GM19035 (cell line): ENCODE measurements at regions not wholly inside any gene's neighbourhood (a gene's known extent, or its start where the extent isn't known, plus 50 kb on each side); places are given as distances from the start of the nearest gene placed in this dataset.

Source experiments
- ATAC-seq: cut with Tn5 transposase; IDR thresholded peaks from one replicate; pipeline ENCODE4 v1.9.1; 2021; ENCODE audit not compliant: unreplicated experiment

DNA sequence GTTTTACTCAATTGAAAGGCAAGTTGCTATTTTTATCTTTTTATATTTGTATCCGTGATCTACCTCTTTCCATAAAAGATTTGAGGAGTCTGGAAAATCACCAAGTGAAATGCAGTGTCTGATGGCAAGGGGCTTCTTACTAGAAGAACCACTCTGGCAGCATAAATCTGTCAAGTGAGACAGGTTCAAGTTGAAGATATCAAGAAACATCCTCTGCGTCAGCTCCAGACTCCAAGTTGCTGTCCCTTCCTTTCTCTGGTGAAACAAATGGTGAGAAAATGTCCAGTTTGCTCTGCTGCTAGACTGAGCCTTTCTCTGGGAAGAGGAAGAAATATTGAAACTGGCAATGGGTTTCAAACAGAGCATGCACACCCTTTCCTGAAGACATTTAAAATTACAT lies 411.2 kb downstream of the PLPP3 start:
- ATAC-seq, result no peak

DNA sequence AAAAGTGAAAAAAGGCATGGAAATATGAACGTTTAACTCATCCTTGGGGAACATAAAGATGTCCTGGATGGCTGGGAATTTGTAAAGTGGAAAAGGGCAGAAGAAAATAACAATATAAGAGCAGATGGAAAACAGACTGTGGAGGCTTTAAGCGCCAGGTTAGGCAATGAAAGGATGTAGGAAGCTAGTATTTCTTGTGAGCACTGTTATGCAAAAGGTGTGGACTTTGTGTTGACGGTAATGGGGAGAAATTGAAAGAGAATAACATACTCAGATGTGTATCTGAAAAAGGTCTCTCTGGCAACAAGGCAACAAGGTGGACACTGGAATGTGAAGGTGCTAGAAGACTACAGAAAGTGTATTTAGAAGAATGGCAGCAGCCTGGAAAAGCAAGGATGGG lies 411.8 kb downstream of the PLPP3 start:
- ATAC-seq, result no peak

DNA sequence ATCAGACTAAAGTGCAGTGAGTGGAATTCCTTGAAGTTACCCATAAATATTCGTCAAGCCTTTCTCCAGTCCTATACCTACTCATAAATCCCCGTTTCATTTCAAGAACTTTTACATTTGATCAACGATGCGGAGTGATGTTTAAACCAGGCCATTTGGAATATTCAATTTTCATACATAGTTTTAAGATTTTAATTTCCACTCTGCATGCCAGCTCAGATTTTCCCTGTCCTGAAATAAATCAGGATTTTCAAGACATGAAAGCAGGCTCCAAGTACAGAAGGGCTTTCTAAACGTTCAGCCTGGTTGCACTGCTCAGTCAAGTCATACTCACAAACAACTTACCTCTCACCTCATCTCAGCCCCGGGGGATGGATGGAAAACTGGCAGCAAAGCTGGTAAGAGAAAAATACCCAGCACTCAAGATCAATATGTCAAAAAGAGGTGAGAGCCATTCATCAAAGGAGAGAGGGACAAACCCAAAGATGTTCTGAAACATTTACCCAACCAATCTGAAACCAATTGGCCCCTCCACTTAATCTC lies 418.5 kb downstream of the PLPP3 start:
- ATAC-seq, result no peak

DNA sequence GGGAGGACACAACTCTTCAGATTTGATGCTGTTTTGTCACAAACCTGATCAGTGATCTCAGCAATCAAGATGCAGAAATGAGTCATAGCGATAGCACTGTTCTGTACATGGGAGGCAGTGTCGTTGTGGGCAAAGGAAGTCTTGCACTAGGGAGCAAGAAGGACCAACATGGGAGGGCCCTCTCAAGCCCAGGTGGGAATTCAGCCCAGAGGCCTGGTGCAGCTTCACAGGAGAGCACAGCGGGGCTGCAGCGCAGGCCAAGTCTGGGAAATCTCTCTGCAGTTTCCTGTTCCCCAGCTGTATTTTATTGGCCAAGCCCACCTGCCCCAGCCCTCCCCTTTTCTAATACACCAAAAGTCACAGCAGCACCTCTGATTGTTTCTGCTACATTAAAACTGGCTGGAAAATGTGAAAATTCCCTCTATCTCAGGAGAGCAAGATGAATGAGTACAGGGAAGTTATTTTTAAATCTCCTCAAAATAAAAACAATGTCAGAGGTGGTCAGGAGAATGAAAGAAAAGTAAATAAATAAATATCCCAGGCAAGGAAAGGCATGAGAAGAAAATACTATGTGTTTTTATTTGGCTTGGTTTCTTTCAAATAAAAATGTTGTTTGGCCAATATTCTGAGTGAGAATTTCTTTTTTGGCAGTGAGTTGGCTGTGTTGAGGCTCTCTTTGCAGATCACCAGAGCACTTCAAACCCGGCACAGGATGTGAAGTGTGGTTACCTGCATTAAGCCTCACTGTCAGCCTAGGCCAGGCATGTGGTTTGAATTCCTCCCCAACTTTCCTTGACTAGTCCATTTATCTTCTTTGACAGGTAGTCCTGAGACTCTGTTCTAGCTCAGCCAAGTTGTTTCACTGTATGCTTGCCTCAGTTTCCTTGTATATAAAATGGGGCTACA lies 422.1 kb downstream of the PLPP3 start:
- ATAC-seq, result no peak

DNA sequence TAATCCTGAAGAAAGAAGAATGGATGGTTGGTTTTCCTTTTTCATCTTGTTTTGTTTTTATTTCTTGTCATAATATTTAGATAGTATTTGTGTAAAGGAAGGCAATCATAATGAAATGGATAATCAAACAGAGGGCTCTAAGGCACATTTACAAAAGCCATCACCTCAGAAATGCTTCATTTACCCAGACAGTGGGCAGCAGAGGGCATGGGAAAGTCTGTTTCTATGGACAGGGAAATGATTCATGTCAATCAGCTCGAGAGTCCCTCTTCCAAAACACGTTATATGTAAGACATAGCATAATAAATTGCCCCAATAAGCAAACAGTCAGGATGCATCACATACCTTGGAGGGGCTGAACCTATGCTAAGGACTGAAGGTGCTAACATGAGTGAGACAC lies 426.1 kb downstream of the PLPP3 start:
- no peak for ATAC-seq

DNA sequence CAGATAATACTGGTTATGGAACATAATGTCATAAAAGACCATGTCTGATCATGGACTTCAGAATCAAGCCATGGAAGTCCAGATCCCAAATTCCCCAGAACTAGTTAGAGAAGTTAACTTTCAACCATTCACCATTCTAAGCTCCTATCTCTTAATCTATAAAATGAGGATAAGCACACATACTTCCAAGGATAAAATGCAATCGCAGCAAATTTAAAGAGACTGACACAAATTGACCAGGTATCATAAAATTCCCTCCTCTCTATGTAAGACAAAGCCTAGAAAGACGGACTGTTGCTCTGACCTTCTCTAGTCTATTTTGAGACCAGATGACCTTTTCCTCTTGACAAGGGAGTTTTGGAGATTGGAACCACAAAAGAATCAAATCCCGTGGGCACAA lies 426.7 kb downstream of the PLPP3 start:
- no peak for ATAC-seq

DNA sequence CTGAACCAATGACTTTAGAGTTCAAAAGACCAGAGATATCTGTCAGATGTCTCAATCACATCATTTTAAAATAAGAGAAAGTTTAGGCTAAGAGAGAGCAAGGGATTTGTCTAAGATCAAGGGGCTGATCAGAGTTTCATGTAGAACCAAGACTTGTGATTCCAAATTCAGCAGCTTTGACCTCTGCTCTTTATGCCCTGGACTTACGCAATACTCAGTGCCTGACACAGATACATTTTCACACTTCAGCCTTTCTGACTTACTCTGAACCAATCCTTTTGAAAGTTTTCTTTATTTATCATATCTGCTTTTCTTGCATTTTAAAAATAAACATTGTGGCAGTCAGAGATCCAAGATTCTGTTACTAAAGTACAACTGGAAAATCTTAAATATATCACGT lies 428.0 kb downstream of the PLPP3 start:
- ATAC-seq, result no peak

DNA sequence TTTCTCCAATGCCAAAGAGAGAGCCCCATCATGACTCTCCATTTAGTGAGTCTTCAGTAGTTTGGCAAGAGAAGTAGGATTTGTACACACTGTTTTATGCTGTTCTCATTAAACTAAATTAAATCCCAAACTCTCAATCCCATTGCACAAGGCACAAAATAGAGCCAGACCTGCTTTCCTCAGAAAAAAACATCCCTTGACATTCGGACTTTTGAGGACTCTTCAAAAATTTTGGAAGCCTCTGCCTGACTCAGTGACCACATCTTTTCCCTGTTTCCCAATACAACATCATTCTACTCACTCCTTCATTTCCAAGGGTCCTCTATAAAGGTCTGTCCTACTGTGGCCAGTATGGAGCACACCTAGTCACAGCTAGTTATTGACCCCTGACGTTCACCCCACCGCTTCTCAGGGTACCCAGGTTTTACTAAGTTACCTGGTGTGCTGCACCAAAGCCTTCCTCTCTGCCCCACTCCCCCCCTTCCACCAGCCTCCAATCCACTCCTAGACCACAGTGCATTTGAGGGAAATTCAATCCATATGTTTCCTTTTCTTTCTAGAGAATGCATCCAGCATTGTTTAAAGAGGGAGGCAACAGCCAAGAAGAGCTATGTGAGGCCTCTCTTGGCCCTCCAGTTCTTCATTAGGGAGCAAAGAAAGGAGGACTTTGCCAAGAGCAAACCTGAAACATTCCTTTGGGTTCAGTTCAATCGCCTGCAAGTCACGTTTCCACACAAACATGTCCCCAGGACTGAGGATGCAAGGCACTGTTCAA lies 428.7 kb downstream of the PLPP3 start:
- no peak for ATAC-seq

DNA sequence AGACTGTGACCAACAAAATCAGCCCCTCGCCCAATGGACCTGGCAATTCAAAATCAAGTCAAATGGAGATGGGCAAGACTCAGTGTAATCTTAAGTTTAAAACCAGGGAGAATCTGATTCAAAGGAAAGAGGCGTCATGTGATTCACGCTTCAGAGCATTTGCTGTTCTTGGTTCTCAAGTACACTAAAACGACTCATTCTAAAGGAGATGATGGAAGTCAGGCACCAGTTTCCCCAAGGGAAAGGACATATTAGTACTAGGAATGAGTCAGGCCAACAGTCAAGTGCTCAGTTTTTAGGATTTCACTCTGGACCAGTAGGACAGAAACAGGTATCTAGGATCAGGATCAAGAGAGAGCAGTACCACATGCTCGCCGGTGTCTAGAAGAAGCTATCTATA lies 429.6 kb downstream of the PLPP3 start:
- ATAC-seq, result no peak

DNA sequence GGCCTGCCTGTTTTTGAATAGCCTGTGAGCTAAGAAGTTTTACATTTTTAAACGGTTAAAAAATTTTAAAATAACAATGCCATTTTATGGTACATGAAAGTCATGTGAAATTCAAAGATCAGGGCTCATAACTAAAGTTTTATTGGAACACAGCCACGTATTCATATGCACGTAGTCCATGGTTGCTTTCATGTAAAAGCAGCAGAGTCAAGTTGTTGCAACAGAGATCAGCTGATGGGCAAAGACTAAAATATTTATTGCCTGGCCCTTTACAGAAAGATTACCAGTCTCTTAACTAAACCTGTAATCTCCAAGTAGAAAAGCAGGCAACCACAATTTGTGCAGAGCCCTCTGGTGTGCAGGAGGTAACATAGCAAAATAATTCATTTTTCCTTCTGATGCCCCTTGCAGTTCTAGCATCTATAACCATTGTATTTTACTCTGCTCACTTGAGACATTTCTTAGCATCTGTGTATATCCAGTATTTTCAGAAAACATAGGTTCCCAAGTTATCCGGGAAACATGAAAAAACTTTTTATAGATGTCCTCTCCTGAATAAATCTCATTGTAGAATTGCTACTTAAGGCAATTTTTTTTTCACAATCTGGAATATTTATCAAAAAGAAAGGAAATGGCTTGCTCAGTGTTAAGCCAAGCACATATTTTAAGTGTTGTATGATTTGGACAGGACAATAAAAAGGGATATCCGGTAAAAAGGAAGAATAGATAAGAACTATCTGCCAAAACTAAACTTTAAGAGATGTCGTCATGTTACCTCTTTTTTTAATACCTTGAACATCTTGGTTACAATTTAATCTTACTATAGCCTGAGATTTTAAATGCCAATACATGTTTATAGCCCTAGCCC lies 430.8 kb downstream of the PLPP3 start:
- no peak for ATAC-seq

DNA sequence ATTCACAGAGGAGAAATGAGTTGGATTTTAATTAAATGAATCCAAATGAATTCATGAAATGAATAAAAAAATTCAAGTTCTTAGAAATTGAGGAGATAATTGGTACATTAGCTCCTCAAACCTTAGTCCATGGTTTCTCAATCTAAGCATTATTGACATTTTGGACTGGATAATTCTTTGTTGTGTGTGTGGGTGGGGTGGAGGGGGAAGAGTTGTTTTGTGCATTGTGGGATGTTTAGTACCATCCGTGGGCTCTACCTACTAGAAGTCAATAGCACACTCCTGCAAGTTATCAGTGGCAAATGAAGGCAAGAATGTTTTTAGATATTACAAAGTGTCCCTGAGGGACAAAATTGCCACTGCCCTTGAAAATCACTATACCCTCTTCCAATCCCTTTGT lies 431.9 kb downstream of the PLPP3 start:
- no peak for ATAC-seq

DNA sequence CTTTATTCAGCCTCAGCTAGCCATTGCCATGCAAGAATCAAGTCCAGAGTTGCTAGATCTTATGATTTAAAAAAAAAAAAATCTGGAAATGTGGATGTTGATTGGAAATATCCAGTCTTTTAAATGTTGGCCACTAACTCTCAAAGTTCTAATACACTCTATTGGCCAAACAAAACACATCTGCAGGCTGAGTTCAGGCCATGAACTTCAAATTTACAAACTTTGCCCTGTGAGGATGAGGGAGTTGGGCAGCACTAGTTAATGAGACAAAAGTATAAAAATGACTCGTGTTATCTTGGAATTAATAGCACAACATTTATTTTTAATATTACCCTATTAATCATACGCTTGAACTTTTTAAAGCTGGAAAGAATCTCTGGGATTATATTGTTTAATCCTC lies 432.3 kb downstream of the PLPP3 start:
- ATAC-seq, result no peak

DNA sequence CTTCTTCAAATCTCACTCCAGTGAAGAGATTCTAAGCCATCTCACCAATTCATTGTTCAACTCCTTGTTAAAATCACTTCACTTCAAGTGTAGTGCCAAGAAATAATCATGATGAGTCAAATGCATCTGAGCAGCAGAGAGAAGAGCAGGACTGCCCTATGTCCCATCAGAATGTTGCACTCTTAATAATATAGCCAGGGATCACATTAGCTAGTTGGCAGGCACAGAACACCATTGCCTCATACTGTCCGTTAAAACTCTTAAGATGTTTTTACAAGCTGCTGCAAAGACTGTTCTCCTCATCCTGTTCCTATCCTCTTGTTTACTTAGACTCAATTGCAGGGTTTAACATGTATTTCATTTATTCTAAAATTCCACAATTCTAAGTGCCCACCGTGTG lies 432.9 kb downstream of the PLPP3 start:
- ATAC-seq, result no peak

DNA sequence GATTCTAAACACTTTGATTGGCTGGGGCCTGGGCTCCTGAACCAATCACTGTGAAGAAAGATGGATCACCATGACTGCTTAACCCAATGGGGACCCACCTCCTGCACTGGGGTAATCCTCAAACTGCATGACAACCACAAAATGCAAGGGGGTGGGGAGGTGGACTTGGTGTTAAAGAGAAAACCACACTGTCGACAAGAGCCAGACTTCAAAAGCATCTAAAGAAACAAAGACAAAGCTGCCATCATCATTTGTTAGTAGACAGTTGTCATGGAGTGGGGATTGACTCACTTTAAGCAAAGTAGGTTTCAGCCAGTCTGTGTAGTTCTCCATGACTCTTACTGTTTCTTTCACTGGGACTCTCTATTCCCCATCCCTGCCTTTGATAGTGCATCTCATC lies 433.8 kb downstream of the PLPP3 start:
- ATAC-seq, result no peak

DNA sequence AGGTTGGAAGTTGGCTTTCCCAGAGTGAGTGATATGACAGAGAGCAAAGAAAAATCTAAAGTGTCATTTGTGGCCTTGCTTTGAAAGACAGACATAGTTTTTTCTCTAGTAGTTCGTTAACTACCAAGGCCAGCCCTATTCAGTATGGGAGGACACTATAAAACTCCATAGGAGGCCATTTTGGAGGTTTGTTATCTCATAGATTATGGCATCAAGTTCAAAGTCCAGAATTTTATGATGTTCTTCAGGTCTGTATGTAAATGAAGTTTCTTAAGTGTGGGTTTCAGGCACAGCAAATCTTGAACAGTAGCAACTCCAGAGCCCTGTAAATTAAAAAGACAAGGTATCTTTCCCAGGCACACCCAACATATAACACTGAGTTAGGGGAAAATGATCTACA lies 437.1 kb downstream of the PLPP3 start:
- no peak for ATAC-seq

DNA sequence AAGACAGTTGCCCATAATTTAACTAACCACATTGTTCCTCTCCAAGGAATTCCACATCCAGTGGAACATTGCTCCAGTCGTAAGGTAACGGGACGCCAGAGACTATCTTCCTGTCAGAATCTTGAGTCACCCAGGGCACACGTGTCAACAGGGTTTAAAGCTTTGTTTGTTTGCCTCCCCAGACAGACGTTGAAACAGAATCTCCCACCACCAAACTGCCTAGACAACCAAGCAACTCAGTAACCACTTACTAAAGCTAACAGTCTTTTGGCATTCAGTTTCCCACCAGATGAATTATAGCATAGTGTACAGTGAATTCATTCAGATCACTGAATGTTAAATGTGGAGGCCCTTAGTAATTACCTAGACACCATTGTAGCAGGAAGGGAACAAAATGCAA lies 439.5 kb downstream of the PLPP3 start:
- ATAC-seq, result no peak

DNA sequence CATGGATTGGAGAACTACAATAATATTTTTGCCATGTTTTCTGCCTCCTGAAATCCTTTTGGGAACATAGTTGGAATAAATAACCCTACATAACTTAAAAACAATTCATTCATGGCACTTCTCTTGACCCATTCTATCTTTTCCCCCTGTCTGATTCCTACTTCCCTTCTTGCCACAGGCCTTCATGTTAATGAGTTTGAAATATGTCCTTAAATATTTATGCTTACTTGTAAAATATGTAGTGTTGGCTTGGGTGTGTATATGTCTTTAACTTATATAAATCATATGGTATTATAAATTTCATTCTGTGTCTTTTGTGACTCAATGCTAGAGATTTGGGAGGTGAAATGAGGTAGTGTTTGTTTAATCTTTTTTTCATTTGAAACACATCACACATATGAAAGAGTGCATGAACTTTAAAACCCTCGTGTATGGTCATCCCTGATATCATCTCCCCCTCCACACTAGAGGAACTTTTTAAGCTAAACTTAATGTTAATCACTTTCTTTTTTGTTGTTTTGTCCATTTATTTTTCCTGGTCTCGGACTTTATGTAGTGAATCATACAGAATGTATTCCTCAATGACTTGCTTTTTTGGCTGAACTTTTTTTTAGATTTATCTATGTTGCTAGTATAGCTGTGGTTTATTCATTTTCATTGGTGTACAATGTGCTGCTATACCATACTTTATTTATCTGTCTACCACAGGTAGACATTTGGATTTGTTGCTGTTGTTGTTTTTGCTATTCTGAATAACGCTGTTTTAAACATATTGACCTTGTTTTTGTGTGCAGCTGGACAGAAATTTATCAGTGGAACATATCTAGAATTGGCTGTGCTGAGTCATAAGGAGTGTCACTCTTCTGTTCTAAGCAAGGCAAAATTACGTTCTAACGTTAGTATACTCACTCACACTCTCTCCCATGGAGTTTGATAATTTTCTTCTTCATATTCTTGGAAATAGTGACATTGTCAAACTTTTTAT lies 441.6 kb downstream of the PLPP3 start:
- ATAC-seq, result no peak

DNA sequence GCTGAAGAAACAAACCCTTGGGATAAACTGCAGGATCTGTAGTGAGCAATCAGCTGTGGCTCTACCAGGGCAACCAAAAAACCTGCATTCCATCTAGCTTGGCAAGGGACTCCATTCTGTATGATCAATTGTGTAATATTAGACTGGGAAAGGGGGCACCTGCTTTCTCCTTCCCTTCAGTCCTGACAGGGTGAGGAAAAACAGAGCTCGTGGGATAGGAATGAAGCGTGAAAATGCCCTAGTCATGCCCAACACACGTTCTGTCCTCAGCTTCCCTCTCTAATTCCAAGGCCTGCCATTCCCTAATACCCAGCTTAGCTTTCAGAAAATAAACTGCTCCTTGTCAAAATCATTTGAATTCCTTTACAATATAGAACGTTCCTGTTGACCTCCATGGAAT lies 442.3 kb downstream of the PLPP3 start:
- no peak for ATAC-seq

DNA sequence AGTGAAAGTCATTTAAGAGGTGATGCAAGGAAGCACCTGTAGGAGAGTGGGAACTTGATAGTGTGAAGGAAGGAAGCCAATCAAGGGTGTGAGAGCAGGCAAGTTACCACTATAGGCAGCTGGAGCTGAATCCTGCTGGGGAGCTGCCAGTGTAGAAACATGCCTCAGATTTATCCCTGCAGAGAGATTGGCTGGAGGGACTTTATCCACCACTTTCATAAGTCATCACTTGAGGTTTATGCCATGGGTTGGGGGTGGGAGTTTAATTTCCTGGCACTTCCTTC lies 443.6 kb downstream of the PLPP3 start:
- ATAC-seq, result no peak
